Sigmoid colon (tissue), 6 donors: ENCODE measurements at regions not wholly inside any gene's neighbourhood (a gene's known extent, or its start where the extent isn't known, plus 50 kb on each side); places are given as distances from the start of the nearest gene placed in this dataset.

Experiments
- DNase-seq: peaks from one replicate; pipeline ENCODE4 v3.0.0-alpha.2; 2019
- H3K27ac ChIP-seq, 4 donors: fragments of 200-600 bp; sonication (generic); one replicate each; pipeline ENCODE4 v1.5.1; 2016 to 2019; ENCODE audit warnings: mild to moderate bottlenecking in 1 of 4
- H3K27me3 ChIP-seq, 3 donors: fragments of 200-600 bp; sonication (generic); one replicate each; pipeline ENCODE4 v1.5.1; 2019; ENCODE audit warnings: mild to moderate bottlenecking in 1 of 3
- H3K36me3 ChIP-seq, 4 donors: fragments of 200-600 bp; sonication (generic); one replicate each; pipeline ENCODE4 v1.5.1; 2016 to 2019
- H3K4me1 ChIP-seq, 4 donors: fragments of 200-600 bp; sonication (generic); one replicate each; pipeline ENCODE4 v1.5.1; 2017 to 2019
- H3K4me3 ChIP-seq, 4 donors: fragments of 200-600 bp; sonication (generic); one replicate each; pipeline ENCODE4 v1.5.1; 2017 to 2019; ENCODE audit warnings: mild to moderate bottlenecking in 2 of 4, moderate library complexity in 1 of 4
- H3K9me3 ChIP-seq, 4 donors: fragments of 200-600 bp in 3 of 4; sonication (generic) in 3 of 4; one replicate each; pipeline versions ENCODE4 v1.5.1 to v1.6.1; 2013 to 2019
- EP300 ChIP-seq, 4 donors: sonication (generic); formaldehyde crosslinking; IDR thresholded peaks; one replicate each; pipeline ENCODE4 v1.6.1; 2017; ENCODE audit warnings: antibody characterized with exemption in 4 of 4
- POLR2A ChIP-seq, 2 donors: fragments of 450-650 bp; IDR thresholded peaks; one replicate each; pipeline ENCODE4 v1.6.1; 2016; ENCODE audit warnings: antibody characterized with exemption in 2 of 2, mild to moderate bottlenecking in 2 of 2, moderate library complexity in 2 of 2
- POLR2AphosphoS5 ChIP-seq, 4 donors: sonication (generic); formaldehyde crosslinking; IDR thresholded peaks; one replicate each; pipeline ENCODE4 v1.6.1; 2017; ENCODE audit warnings: antibody characterized with exemption in 4 of 4
- WGBS, 2 donors: extraction: QIAGEN DNeasy Blood & Tissue Kit; methylation state at CpG; one replicate each; pipeline ENCODE4 v1.1.7; 2013; 5-methylcytosine and 5-hydroxymethylcytosine counted together
- intact Hi-C: fragments of 100-400 bp; cut with DNase I; formaldehyde crosslinking; loops from one replicate; pipeline ENCODE4 v1.15.1; 2023
- TF ChIP-seq, protein P1 (sequence below), 4 experiments: fragments of 450-650 bp in 3 of 4; fragments of 200-600 bp in 1 of 4; IDR thresholded peaks; one replicate each; pipeline ENCODE4 v1.5.1; 2016 to 2019; ENCODE audit warnings: antibody characterized with exemption in 4 of 4, mild to moderate bottlenecking in 3 of 4, moderate library complexity in 2 of 4
- donor health status: healthy with polysubstance abuse.
- donor health status: healthy.

GRCh38 chr14:101331141-101331525, 230.2 kb upstream of the DIO3 start:
- no peak for DNase-seq
- peaks cover 0 to 24% (median 16%) of the 10 kb centered on the region in 4 donors for H3K4me1 ChIP-seq
- H3K9me3 ChIP-seq: no peaks in the 10 kb centered on the region

DNA sequence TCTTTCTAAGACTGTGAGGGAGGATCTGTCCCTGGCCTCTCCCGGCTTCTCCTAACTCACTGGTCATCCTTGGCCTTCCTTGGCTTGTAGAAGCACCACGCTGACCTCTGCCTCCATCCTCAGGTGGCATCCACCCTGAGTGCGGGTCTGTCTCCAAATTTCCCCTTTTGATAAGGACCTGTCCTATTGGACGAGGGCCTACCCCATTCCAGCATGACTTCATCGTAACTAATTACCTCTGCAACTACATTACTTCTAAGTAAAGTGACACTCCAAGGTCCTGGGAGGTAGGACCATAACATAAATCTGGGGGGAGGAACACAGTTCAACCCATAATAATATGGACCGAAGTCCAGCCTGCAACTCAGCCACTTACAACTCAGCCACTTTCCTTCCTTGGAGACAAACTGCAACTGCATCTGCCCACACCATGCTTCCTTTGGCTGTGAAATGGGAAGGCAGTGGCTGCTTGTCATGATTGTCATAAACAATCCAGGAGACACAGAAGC, 229.6 kb upstream of the DIO3 start:
- WGBS, 2 donors: 69 to 86% methylated on average over 6 of the region's 6 CpGs
- Histone ChIP-seq H3K4me1 (peaks cover 0 to 29% (median 21%) of the 10 kb centered on the region in 4 donors), H3K4me3 (no peak overlapping the region), H3K36me3 (no peaks in the 10 kb centered on the region), H3K9me3 (no peaks in the 10 kb centered on the region), H3K27me3 (no peaks in the 10 kb centered on the region), H3K27ac (no peak overlapping the region)
- TF ChIP-seq POLR2AphosphoS5 (IDR thresholded peaks at IDR 0.05): no peak
- TF ChIP-seq, protein P1, sequence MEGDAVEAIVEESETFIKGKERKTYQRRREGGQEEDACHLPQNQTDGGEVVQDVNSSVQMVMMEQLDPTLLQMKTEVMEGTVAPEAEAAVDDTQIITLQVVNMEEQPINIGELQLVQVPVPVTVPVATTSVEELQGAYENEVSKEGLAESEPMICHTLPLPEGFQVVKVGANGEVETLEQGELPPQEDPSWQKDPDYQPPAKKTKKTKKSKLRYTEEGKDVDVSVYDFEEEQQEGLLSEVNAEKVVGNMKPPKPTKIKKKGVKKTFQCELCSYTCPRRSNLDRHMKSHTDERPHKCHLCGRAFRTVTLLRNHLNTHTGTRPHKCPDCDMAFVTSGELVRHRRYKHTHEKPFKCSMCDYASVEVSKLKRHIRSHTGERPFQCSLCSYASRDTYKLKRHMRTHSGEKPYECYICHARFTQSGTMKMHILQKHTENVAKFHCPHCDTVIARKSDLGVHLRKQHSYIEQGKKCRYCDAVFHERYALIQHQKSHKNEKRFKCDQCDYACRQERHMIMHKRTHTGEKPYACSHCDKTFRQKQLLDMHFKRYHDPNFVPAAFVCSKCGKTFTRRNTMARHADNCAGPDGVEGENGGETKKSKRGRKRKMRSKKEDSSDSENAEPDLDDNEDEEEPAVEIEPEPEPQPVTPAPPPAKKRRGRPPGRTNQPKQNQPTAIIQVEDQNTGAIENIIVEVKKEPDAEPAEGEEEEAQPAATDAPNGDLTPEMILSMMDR (IDR thresholded peaks at IDR 0.05): no peak
- TF ChIP-seq POLR2A (IDR thresholded peaks at IDR 0.05): no peak
- no peak for TF ChIP-seq EP300 (IDR thresholded peaks at IDR 0.05)
- intact Hi-C loops: no loop called here
- DNase-seq: no peak

More at GRCh38 chr14:101331141-101331525, 230.2 kb upstream of the DIO3 start:
- Histone ChIP-seq H3K27me3 (no peaks in the 10 kb centered on the region), H3K36me3 (no peaks in the 10 kb centered on the region), H3K27ac (no peak overlapping the region), H3K4me3 (no peak overlapping the region)
- WGBS, 2 donors: 84 to 88% methylated on average over 10 of the region's 10 CpGs
- intact Hi-C loops: no loop called here
- TF ChIP-seq, protein P1 (IDR thresholded peaks at IDR 0.05): no peak
- TF ChIP-seq POLR2A (IDR thresholded peaks at IDR 0.05): no peak
- TF ChIP-seq EP300 (IDR thresholded peaks at IDR 0.05): no peak
- no peak for TF ChIP-seq POLR2AphosphoS5 (IDR thresholded peaks at IDR 0.05)

DNA sequence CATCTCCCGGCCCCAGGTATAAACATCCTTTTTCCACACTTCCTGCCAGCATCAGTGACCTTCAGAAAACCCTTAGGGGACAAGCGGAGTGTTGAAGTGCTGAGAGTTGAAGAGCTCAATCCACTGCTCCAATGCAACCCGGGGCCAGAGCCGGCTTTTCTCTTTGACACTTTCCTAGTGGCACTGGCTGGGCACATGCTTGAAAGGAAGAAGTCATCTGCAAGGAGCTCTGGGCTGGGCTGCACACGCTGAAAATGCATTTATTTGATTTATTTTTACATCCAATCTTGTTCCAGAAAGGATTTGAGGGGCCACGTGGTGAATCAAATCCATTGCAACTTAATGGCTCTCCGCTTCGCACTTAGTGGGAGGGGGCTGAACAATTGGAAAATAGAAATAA, 229.0 kb upstream of the DIO3 start:
- 82 to 83% methylated on average over 8 of the region's 8 CpGs for WGBS, 2 donors
- no peak for TF ChIP-seq EP300 (IDR thresholded peaks at IDR 0.05)
- TF ChIP-seq POLR2A (IDR thresholded peaks at IDR 0.05): no peak
- TF ChIP-seq, protein P1 (IDR thresholded peaks at IDR 0.05): no peak
- no peak for TF ChIP-seq POLR2AphosphoS5 (IDR thresholded peaks at IDR 0.05)
- intact Hi-C loops: no loop called here
- Histone ChIP-seq H3K4me1 (peaks cover 0 to 29% (median 21%) of the 10 kb centered on the region in 4 donors), H3K9me3 (no peaks in the 10 kb centered on the region), H3K4me3 (no peak overlapping the region), H3K27me3 (no peaks in the 10 kb centered on the region), H3K36me3 (no peaks in the 10 kb centered on the region), H3K27ac (no peak overlapping the region)
- DNase-seq: no peak

- H3K9me3 ChIP-seq: no peaks in the 10 kb centered on the region
- TF ChIP-seq EP300 (IDR thresholded peaks at IDR 0.05) (no peak), POLR2A (IDR thresholded peaks at IDR 0.05) (no peak), POLR2AphosphoS5 (IDR thresholded peaks at IDR 0.05) (no peak)
- TF ChIP-seq, protein P1 (IDR thresholded peaks at IDR 0.05): no peak
- 89 to 91% methylated on average over 20 of the region's 20 CpGs for WGBS, 2 donors
- H3K27me3 ChIP-seq: no peaks in the 10 kb centered on the region
- H3K27ac ChIP-seq: no peak overlapping the region
- peaks cover 0 to 29% (median 21%) of the 10 kb centered on the region in 4 donors for H3K4me1 ChIP-seq
- no peak for DNase-seq
- no peak overlapping the region for H3K4me3 ChIP-seq
- no peaks in the 10 kb centered on the region for H3K36me3 ChIP-seq
- intact Hi-C loops: no loop called here
These were observed 227.7 kb upstream of the DIO3 start for GRCh38 chr14:101333335-101334280.
